NCI-H128 (cell line): ENCODE measurements at regions not wholly inside any gene's neighbourhood (a gene's known extent, or its start where the extent isn't known, plus 50 kb on each side); places are given as distances from the start of the nearest gene placed in this dataset.
"Not testable (repeated sequence)": the region's sequence is repeated elsewhere in the genome, so short reads cannot be mapped to it uniquely, and the experiment has no call there.

Source experiments
- DNase-seq: peaks from one replicate; lab custom pipeline; 2025; ENCODE audit not compliant: unreplicated experiment; lab: John Stamatoyannopoulos, UW

DNA sequence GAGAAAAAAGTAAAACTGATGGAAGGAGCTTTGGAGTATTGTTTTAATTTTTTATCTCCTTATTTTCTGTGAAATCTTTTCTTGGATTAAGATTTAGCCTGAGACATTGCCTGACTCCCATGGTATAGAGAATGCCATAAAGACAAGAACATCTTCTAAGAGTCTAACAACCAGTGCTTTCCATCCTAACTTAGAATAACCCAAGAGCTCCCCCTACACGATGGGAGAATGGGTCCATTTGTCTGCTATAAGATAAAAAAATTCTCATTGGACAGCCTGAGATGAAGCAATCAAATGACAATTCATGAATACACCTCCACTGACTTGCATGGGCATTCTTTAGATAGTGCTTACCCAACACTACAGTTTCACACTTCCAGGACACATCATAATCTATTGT lies 478.1 kb downstream of the TTLL7 start:
- no peak for DNase-seq

GRCh38 chr1:83516369-83516768 lies 482.6 kb downstream of the TTLL7 start:
- DNase-seq: no peak

DNA sequence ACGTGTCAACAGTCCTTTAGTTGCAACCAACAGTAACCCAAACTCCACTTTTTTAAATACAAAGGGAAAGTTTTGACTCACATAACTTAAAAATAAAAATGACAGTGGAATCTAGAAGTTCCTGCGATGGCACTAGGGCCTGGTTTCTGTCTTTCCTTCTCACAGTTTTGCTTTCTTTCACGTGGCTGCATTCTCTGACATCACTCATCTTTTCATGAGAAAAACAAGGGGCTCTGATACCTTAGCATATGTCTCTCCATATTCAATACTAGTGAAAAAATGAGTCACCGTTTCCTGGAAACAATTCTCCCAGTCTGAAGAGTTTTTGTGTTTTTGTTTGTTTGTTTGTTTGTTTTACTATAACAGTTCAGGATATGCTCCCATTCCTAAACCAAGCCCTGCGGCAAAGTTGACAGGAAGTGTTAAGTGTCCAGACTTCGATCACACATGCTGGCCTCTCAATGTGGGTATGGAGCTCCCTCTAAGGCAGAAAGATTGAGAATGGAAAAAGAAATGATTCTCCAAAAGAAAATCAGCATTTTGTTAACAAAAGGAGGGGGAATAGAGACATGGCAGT lies 483.3 kb downstream of the TTLL7 start:
- no peak for DNase-seq

DNA sequence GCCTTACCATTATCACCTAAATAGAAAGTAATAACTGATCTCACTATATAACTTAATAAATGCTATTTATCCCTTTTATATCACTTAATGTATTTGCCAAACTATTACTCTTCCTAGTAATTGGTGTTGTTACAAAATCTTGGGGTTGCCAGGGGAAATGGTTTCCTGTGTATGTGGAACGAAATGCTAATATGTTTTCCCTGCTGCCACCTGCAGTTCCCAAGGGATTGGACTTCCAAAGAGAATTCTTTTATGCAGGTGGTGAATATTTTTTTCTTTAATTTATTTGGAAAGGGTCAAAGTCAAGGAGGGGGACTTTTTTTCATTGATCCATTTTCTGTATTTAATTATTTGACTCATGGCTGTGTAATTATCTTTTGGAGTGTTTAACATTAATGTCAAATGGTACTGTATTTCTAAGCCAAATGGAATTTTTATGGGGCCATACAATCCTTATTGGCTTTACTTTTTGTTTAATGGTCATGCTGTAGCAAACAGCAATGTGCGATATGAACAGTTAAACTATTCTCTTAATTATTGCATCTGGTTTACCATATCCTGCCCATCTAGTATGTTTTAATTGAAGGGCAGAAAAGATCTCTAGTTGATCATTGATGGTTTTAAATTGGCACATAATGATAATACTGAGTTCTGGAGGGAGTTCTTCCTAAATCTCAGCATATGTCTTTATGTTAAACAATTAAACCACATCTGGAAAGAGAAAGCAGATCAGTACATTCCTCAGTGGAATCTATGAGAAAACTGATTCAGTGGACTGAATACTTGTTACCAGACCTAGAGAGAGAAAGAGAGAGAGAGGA lies 486.3 kb downstream of the TTLL7 start:
- DNase-seq: no peak

- no peak for DNase-seq
Measured at GRCh38 chr1:83511146-83511726, 487.7 kb downstream of the TTLL7 start.

GRCh38 chr1:83509301-83509781 lies 489.6 kb downstream of the TTLL7 start:
- DNase-seq: no peak

- DNase-seq: no peak
Measured at GRCh38 chr1:83508485-83509151, 490.3 kb downstream of the TTLL7 start.

DNA sequence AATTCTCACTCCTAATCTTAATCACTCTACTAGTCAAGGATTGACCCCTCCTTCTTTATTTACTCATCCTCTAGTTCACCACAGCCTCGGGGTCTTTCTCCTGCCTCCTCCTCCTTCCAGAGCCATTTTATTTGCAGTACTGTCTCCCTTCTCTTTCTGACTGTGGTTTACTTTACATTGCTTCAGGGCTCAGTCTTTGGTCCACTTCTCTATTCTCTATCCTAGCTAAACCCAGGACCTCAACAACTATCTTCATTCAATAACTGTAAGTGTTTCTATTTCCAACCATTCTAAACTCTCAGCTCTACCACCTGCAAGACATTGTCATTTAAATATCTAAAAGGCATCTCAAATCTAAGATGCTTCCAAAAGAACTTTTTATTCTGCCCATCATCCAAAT lies 493.8 kb downstream of the TTLL7 start:
- DNase-seq: no peak

- no peak for DNase-seq
Measured at GRCh38 chr1:83503153-83503552, 495.8 kb downstream of the TTLL7 start.

DNA sequence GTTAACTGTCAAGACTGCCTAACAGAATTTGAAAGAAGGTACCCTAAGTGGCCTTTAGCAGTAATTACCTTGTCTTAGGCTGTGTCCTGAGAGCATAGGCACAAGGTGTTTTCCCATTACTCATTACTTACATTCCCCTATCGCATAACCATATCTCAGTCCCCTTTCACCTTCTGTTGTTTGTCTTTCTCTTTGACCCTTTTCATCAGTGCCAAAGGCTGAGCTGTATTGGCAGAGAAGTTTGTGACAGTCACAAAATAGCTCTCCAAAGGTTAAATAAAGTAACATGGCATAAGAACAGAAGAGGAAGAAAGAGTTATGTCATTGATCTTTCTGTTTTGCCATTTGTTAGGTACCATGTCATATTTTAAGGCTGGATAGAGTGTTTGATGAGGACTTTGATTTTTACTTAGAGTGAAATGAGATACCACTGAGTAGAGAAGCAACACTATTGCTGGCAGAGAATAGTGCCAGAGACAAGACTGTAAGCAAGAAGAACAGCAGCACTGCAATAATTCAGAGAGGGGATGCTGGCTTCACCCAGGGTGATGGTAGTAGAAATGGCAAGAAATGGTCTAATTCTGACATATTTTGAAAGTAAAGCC lies 497.8 kb downstream of the TTLL7 start:
- DNase-seq: no peak

- DNase-seq: no peak
Measured at GRCh38 chr1:83500531-83500930, 498.4 kb downstream of the TTLL7 start.

- no peak for DNase-seq
Measured at GRCh38 chr1:83499998-83500397, 498.9 kb downstream of the TTLL7 start.

- no peak for DNase-seq
Measured at GRCh38 chr1:83497563-83497962, 501.4 kb downstream of the TTLL7 start.

DNA sequence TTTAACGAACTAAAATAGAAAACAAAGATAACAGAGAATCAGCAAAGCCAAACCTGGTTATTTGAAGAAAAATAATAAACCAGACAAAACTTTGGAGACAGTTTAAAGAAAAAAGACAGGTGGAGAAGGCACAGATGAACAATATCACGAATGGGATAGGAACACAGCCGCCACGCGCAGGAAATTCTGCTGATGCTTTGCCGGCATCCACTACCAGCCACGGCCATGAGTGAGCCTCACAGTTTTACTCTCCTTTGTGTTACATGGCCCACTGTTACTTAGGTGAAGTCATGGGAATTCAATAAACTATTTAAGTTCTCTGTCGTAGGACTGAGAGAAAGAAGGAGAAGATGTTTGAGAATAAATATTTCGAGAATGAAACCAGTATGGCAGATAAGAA lies 503.4 kb downstream of the TTLL7 start:
- no peak for DNase-seq

DNA sequence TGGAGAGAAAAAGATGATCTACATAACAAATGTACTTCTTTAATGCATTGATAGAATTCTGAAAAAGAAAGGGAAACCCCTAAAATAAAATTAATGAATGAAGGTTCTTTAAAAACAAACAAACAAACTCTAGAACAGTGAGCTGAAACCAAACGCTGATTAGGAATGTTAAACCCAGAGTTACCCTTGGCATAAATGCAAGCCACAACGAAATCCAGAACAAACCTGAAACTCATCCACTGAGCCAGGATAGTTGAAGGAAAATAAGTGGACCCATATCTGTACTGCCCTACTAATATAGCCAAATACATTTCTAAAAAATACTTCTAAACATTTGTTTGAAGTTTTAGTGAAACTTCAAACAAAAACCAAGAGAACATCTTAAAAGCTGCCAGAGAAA lies 505.3 kb downstream of the TTLL7 start:
- DNase-seq: no peak

GRCh38 chr1:83491930-83492329 lies 507.0 kb downstream of the TTLL7 start:
- no peak for DNase-seq

- DNase-seq: no peak
Measured at GRCh38 chr1:83490988-83491387, 507.9 kb downstream of the TTLL7 start.

DNA sequence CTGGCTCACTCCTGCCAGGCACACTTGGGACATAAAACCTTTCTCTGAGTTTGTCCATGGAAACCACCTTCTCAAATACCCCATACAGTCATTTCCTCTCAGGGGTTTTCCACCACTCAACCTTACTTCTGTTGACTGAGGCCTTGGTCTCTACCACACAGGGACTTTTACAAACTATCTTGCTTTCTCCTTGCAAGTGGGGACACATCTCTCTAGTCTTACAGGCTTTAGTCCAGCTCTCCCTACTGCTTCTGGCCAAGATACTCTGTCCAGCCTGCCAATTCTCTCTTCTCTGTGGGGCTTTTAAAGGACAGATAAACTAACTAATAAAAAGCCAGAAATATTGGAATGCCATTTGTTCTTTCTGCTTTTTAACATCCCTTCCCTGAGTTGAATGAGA lies 510.8 kb downstream of the TTLL7 start:
- not testable (repeated sequence) for DNase-seq

GRCh38 chr1:83487460-83487859 lies 511.5 kb downstream of the TTLL7 start:
- not testable (repeated sequence) for DNase-seq

DNA sequence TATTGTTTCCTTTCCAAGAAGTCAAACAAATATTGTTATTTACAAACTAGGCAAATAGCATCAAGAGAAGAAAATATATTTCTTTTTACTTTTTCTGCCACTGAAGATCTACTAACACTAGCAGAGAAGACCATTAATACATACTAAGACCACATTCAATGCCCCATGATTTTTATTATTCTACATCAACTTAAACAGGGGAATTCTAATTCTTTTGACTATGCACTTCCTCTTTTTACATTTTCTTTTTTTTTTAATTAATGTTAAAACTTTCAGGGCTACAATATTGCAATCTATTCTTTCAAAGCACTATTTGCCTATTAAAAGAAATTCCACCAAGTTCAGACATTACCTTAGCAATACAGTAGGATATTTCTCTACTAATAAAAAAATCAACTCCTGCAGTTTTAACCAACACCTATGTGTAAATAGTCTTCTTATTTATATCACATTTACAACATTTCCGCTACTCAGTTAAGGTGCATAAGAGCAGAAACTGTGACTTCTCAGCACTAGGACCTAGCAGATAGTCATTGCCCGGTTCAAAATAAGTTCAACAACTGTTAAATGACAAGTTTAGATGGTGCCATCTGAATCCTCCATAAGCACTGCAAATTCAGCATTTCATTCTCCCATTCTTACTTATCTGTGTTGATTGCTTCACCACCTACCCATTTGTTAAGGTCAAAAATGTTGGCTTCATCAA lies 513.5 kb downstream of the TTLL7 start:
- DNase-seq: not testable (repeated sequence)

DNA sequence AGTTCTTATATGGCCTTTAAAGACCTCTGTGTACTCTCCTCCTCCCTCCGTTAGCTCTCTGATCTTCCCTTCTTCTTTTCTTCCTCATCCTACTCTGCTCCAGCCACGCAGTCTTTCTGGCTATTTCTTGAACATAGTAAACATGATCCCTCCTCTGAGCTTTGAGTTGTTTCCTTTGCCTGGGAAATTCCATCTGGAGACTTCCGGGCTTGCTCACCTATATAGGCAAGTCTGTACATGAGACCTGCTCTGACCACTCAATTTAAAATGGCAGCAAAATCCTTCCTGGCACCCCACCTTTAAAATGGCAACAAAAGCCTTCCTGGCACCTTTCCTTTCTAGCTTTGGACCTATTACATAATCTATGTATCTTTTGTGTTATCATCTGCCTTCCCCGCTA lies 517.6 kb downstream of the TTLL7 start:
- DNase-seq: not testable (repeated sequence)
